H1 (cell line): ENCODE measurements at regions not wholly inside any gene's neighbourhood (a gene's known extent, or its start where the extent isn't known, plus 50 kb on each side); places are given as distances from the start of the nearest gene placed in this dataset.

Experiments
- CHD2 ChIP-seq: IDR thresholded peaks from 2 replicates; pipeline ENCODE4 v1.6.1; 2012; ENCODE audit warnings: low read length, improper control_type of control experiment
- JUND ChIP-seq: IDR thresholded peaks from 2 replicates; pipeline ENCODE4 v1.6.1; 2011; ENCODE audit warnings: mild to moderate bottlenecking, improper control_type of control experiment, low read length
- POLR2A ChIP-seq, 2 experiments: IDR thresholded peaks; 1 replicate in 1 of 2; 2 replicates in 1 of 2; pipeline ENCODE4 v1.6.1; 2011; ENCODE audit warnings: low read depth in 2 of 2, low read length in 2 of 2, mild to moderate bottlenecking in 2 of 2; ENCODE audit errors: control extremely low read depth in 1 of 2
- POLR2AphosphoS5 ChIP-seq: IDR thresholded peaks from 2 replicates; pipeline ENCODE4 v1.6.1; 2011; ENCODE audit warnings: low read depth, low read length
- SP2 ChIP-seq: IDR thresholded peaks from 2 replicates; pipeline ENCODE4 v1.6.1; 2012; ENCODE audit warnings: mild to moderate bottlenecking, low read length, inconsistent platforms
- USF2 ChIP-seq: IDR thresholded peaks from 2 replicates; pipeline ENCODE4 v1.6.1; 2011; ENCODE audit warnings: low read length, improper control_type of control experiment

- no peak for TF ChIP-seq SP2
- no peak for TF ChIP-seq POLR2A (IDR thresholded peaks at IDR 0.05; ENCODE audit: control extremely low read depth in 1 of 2, low read depth in 2 of 2, low read length in 2 of 2)
- no peak for TF ChIP-seq USF2
- TF ChIP-seq CHD2 = no peak
- TF ChIP-seq POLR2AphosphoS5 = no peak
- no peak for TF ChIP-seq JUND
Measured at GRCh38 chr5:118761814-118762213, 226.5 kb downstream of the DTWD2 start.
